Dermis blood vessel endothelial cell (primary cell): ENCODE measurements at regions not wholly inside any gene's neighbourhood (a gene's known extent, or its start where the extent isn't known, plus 50 kb on each side); places are given as distances from the start of the nearest gene placed in this dataset.

Experiments
- DNase-seq: peaks from one replicate; pipeline ENCODE4 v3.0.0; 2010

DNA sequence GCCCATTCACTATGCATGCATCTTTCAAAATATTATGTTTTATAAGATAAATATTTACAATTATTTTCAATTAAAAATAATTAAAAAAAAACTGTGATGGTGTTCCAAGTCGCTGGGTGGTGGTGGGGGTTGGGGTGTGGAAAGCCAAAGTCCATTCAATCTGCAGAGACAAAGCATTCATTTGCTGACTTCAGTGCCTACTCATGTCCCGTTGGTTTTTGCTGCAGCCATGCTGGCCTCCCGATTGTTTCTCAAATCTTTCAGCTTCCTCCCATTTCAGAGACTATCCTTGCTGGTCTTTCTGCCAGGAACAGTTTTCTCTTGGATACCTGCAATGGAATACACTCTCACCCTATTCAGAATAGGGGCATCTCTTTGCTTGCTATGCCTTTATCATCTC lies 331.5 kb upstream of the NOVA1 start:
- DNase-seq = no peak

- DNase-seq = no peak
Observed at GRCh38 chr14:26930576-26930975, 332.7 kb upstream of the NOVA1 start.

DNA sequence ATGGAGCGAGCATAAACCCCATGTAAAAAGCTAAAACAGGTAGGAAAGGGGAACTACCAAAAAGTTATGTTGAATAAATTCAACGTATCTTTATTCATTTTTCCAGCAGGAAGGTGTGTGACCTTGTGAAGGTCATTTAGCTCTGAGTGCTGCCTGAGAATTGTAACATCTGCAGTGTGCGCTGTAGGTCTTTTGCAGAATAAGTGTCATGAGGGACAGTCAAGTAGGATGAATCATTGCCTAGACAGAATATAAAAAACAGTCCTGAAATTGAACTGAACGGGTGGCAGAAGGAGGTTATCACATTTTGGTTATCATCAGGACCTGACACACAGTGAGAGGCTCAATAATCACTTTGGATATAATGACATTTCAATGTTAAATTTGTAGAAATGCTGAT lies 334.8 kb upstream of the NOVA1 start:
- DNase-seq = no peak

- DNase-seq = no peak
Observed at GRCh38 chr14:26933431-26933830, 335.6 kb upstream of the NOVA1 start.

DNA sequence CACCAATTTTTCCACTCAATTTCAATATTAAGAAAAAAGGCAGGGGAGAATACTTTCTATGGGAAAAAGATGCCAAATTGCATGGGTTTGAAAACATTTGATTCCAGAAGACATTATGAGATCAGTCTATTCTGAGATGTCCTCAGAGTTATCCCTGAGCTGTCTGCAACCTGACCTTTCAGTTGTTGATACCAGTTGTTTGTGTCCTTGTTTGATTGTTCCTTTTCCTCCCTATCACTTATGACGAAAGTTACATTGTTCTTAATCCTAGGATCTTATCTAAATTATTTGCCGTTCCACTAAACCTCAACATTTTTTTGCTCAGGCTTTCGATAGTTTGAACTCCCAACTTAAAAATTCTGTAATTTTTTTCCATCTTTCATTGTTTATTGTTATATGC lies 336.3 kb upstream of the NOVA1 start:
- DNase-seq = no peak

DNA sequence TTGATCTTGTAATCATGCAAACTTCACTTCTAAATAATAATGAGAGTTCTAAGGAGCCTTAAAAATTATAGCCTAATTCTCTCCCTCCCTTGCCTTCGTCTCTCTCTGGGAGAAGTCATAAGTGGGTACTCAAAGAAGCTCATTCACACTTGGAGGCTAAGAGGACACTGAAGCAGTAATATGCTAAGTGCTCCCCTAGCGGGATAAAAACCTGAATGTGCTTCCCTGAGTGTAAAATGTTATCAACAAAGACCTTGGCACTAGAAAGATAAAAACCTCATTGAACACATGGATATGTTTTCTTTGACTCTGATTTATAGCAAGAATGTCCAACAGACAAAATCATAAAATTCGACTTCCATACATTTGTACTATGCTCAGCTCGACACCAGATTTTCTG lies 337.9 kb upstream of the NOVA1 start:
- no peak for DNase-seq

DNA sequence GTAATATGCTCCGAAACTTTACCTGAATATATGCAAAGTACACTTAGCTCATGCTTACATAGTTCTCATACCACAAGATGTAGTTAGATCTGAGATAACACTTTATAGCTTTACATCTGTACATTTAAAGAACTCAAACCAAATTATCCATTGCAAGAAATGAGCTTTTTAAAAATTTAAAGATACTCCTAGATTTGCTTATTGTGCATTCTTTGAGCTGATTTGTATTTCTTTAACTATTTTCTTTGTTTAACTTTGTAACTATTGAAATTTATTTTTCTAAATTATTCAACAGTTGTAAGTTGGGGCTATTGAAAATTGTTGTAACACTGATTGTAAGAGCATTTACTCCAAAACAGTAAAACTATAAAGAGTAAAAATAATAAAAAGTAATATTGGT lies 340.2 kb upstream of the NOVA1 start:
- no peak for DNase-seq

DNA sequence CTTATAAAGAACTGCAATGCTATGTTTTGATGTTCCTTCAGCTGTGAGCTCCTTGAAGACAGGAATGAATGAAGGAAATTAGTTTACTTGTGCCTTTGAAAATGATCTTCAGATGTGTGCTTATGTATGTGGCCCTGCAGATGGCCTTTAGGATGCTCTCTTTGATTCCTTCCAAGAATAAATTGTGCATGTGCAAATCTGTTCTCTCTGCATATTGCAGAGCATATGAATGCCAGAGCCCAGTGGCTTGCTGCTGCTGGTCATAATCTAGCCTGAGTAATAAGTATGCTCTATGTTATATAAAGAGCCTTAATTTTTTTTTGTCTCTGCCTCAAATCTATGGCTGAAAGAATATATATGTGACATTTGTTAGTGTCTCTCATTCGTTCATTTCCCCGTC lies 341.9 kb upstream of the NOVA1 start:
- no peak for DNase-seq

- no peak for DNase-seq
Observed at GRCh38 chr14:26941521-26941920, 343.7 kb upstream of the NOVA1 start.

- no peak for DNase-seq
Observed at GRCh38 chr14:26947265-26947664, 349.4 kb upstream of the NOVA1 start.

GRCh38 chr14:26959437-26959836 lies 361.6 kb upstream of the NOVA1 start:
- no peak for DNase-seq

DNA sequence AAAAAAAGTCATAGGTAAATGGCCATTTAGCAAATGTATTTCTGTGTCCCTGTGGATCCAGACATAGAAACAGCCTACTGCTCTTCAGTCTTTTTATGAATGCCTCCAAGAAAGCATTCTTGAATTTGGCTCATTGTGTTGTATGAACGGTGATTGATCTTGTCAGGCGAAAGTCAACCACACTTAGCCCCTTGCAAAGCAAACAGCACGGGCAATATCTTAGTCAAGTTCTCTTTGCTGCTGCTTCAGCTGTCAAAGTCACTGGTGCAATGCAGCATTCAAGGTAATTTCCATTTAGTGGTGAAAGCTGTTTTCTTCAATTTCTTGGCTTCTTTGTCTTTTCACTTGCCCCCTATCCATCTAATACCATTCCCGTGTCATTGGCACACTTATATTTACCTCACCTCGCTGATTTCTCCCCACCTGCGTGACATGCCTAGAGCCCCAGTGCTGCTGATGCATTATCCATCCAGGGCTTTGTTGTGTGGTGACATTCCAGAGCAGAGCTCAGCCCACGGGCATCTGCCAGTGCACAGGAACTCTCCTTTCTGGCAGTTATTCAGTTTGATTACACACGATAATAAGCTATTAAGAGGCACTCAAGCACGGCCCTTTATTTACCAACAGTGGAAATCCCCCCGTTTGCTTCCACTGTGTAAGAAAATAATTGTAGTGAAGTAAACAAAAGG lies 362.3 kb upstream of the NOVA1 start:
- DNase-seq = no peak

DNA sequence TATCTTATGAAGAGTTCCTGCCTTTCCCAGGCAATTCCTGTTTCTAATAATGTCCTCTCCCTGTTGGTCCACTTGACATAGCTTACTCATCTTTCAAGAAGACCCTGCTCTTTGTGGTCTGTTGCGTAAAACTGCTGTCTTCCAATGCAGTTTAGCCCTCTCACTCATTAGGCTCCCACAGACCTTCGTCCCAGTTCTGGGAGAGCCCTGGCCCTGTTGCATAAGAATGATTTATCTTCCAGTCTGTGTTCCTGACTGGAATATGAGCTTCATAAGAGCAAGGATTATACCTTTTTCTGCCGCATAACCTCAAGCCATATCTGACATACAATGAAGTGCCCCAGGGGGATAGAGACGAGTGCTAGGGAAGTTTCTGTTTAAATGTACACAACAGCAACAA lies 365.9 kb upstream of the NOVA1 start:
- no peak for DNase-seq

- DNase-seq = no peak
Observed at GRCh38 chr14:26965490-26965889, 367.7 kb upstream of the NOVA1 start.

- DNase-seq = no peak
Observed at GRCh38 chr14:26966908-26967307, 369.1 kb upstream of the NOVA1 start.

GRCh38 chr14:26974965-26975364 lies 377.1 kb upstream of the NOVA1 start:
- DNase-seq = no peak

GRCh38 chr14:26982071-26982470 lies 384.2 kb upstream of the NOVA1 start:
- DNase-seq = no peak

DNA sequence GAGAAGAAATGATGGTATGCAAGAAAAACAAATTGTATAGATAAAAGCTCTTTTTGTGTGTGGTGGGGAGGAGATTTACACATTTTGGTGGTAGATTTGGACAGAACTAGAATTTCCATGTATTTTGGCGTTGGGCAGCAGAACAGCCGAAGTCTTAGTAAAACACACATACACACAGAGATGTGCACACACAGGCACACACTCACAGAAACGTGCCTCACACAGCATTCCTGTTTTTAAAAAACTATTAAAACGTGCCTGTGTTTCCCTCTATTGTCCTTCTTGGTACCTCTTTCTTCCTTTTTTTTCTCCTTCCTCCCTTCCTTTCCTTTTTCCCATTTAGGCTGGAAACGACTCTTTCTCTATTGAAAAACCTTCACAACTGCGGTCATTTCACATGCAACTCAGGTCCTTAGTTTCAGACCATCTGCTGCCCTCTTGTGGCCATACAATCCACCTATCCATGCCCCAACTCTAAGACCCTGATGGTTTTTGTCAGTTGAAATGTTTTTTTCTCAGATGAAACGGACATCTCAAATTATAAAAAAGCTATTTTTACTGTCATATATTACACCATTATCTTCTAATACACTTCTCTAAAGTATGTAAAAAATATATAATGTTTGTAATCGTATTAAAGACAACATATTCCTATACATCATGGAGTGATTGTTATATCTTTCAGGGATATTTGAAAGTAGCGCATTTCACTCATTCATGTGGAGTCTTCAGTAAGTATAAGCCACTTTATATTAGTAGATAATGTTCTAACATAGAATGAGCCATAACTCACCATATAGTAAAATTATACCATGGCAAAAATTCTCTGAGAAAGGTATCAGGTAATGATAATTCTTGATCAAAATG lies 386.7 kb upstream of the NOVA1 start:
- DNase-seq = peak; percentile 51

DNA sequence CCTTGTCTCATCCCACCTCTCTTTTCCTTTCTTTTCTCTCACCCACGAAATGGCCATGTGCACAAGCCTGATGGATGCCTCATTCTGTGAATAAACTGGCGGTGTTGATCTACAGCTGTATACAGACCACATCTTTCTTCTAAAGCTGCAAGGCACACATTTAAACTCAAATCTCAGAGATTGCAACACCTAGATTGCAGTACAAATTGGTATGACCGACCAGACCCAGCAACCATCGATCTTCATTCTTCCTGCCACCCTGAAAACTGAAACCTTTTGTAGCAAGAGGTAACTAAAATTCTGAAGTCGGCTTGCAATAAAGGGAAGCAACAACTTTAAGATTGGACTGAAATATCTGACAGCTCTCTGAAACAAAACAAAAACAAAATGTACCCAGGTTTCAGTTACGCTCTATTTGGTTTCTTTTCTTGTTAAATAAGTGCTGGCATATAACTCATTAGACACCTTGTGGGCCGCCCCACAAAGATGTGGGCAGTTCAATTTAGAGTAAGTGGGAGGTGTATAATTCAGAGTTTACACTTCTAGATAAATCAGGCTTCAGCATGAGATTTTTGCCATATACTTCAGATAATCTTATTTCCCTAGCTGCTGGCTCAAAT lies 390.0 kb upstream of the NOVA1 start:
- DNase-seq = no peak

- no peak for DNase-seq
Observed at GRCh38 chr14:26990946-26991345, 393.1 kb upstream of the NOVA1 start.

DNA sequence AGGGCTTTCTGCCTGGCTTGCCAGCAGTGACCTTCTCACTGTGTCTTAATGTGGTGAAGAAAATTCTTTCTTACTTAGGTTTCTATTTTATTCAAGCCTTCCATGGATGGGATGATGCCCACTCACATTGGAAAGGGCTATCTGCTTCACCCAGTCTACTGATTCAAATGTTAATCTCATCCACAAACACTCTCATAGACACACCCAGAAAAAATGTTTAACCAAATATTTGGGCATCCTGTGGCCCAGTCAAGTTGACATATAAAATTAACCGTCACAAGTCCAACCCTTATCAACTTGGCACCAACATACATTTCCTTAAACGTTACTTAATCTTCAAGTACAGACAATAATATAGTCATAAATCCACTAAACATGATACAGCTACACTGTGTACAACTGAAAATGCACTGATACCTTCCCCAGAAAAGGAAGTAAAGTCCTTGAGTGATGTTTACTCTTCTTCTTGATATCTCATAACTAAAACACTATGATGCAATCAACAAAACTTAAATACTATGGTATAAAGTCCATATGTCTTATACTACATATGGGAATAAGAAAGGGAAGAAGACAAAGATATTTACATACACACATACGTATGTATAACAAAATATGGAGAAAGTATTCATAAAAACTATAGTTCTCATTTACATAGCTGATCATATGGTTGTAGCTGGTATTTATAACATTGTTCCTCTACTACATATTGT lies 394.7 kb upstream of the NOVA1 start:
- DNase-seq = no peak

GRCh38 chr14:26993556-26993955 lies 395.7 kb upstream of the NOVA1 start:
- DNase-seq = no peak

DNA sequence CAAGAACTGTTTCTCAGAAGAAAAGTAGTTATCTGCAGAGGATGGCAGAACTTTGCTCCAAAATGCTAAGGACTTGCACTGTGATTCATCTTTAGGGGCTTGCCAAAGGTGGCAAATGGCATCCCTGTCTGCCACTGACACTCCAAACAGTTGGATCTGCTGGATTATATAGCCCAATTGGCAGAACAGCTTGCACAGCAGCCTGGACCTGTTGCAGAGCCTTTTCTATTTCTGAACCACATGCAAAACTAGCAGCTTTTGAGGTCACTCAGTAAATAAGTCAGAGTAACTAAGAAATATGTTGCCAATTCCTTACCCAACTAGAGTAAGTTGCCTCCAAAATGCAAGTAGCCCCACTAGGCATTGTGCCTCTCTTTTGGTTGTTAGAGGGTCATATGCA lies 397.5 kb upstream of the NOVA1 start:
- no peak for DNase-seq
